HCT116 (cell line): ENCODE measurements at regions not wholly inside any gene's neighbourhood (a gene's known extent, or its start where the extent isn't known, plus 50 kb on each side); places are given as distances from the start of the nearest gene placed in this dataset.

Source experiments
- ATAC-seq: fragments of 200-7000 bp; cut with Tn5 transposase; 2 replicates; pipeline ENCODE4 v1.9.1; 2020; ENCODE audit warnings: mild to moderate bottlenecking, moderate library complexity
- BruUV-seq: library from RNA; stranded (reverse); fragments of 400-500 nt; replicated peaks from 2 replicates; lab custom pipeline; 2021; lab: Mats Ljungman, UMichigan
- CTCF ChIA-PET: fragments of 300-600 bp; sonication (Branson Sonifier 250); formaldehyde crosslinking; loops from one replicate; lab custom pipeline; 2021; ENCODE audit warnings: antibody characterized with exemption; lab: Charles Lee
- POLR2A ChIA-PET: fragments of 300-600, 350-600 bp; sonication (Branson Sonifier 250); formaldehyde crosslinking; loops from one replicate; lab custom pipeline; 2021; ENCODE audit warnings: antibody characterized with exemption; lab: Charles Lee
- RAD21 ChIA-PET, 2 experiments: fragments of 300-600 bp; sonication (Branson Sonifier 250); formaldehyde crosslinking; loops; one replicate each; lab custom pipeline; 2023; ENCODE audit warnings: low total read pairs in 2 of 2; ENCODE audit not compliant: uncharacterized antibody in 2 of 2, unreplicated experiment in 2 of 2, low non-redundant PET in 1 of 2; lab: Charles Lee
- DNase-seq: peaks from one replicate; pipeline ENCODE4 v3.0.0-alpha.2; 2010; ENCODE audit warnings: low read depth, low spot score
- H2AFZ ChIP-seq: fragments of 200-600 bp; shearing (Covaris generic), sonication (generic); 2 replicates; pipeline ENCODE4 v1.6.1; 2017; ENCODE audit warnings: low read depth, mixed run types, mixed read lengths, antibody characterized with exemption, low read length; ENCODE audit not compliant: poor library complexity, severe bottlenecking
- H3K27ac ChIP-seq: 2 replicates; pipeline ENCODE4 v1.5.1; 2012; ENCODE audit warnings: low read depth, low read length
- H3K27me3 ChIP-seq: fragments of 200-600 bp; sonication (generic); 2 replicates; pipeline ENCODE4 v1.6.1; 2016; ENCODE audit warnings: mixed run types, low read length, mixed read lengths; ENCODE audit not compliant: insufficient read depth
- H3K36me3 ChIP-seq, 2 experiments: fragments of 200-500 bp in 1 of 2; fragments of 200-600 bp in 1 of 2; sonication (Bioruptor generic) in 1 of 2; sonication (generic) in 1 of 2; 2 replicates each; pipeline versions ENCODE4 v1.5.1 to v1.6.1; 2014 to 2016; ENCODE audit warnings: low read length in 2 of 2, inconsistent platforms in 1 of 2, mixed read lengths in 1 of 2, mixed run types in 1 of 2; ENCODE audit not compliant: insufficient read depth in 2 of 2, control insufficient read depth in 1 of 2
- H3K4me1 ChIP-seq, 2 experiments: fragments of 200-600 bp in 1 of 2; sonication (generic) in 1 of 2; 2 replicates each; pipeline versions ENCODE4 v1.5.1 to v1.6.1; 2012 to 2017; ENCODE audit warnings: low read length in 2 of 2, inconsistent platforms in 1 of 2, mild to moderate bottlenecking in 1 of 2, mixed read lengths in 1 of 2, mixed run types in 1 of 2, moderate library complexity in 1 of 2; ENCODE audit not compliant: insufficient read depth in 2 of 2, control insufficient read depth in 1 of 2
- H3K4me2 ChIP-seq: fragments of 200-600 bp; sonication (generic); 2 replicates; pipeline ENCODE4 v1.6.1; 2017; ENCODE audit warnings: mixed run types, low read length, mixed read lengths
- H3K4me3 ChIP-seq, 2 experiments: fragments of 200-600 bp in 1 of 2; sonication (generic) in 1 of 2; replicated peaks in 1 of 2; 2 replicates each; pipeline ENCODE4 v1.5.1; 2011 to 2016; ENCODE audit warnings: low read length in 2 of 2, control low read depth in 1 of 2, low read depth in 1 of 2, mild to moderate bottlenecking in 1 of 2, mixed read lengths in 1 of 2, mixed run types in 1 of 2
- H3K79me2 ChIP-seq: fragments of 200-600 bp; sonication (generic); 2 replicates; pipeline ENCODE4 v1.6.1; 2017; ENCODE audit warnings: mild to moderate bottlenecking, mixed run types, low read length, moderate library complexity, mixed read lengths; ENCODE audit not compliant: insufficient read depth
- H3K9ac ChIP-seq: fragments of 200-600 bp; sonication (generic); 2 replicates; pipeline ENCODE4 v1.6.1; 2016; ENCODE audit warnings: low read length, mixed read lengths
- H3K9me2 ChIP-seq: fragments of 200-600 bp; sonication (generic), shearing (Covaris generic); 2 replicates; pipeline ENCODE4 v1.6.1; 2017; ENCODE audit warnings: mixed run types, mild to moderate bottlenecking, moderate library complexity; ENCODE audit not compliant: insufficient read depth
- H3K9me3 ChIP-seq, 2 experiments: fragments of 200-500 bp in 1 of 2; fragments of 200-600 bp in 1 of 2; sonication (Bioruptor generic) in 1 of 2; sonication (generic) in 1 of 2; 2 replicates each; pipeline ENCODE4 v1.6.1; 2014 to 2017; ENCODE audit warnings: low read length in 2 of 2, mixed read lengths in 2 of 2, inconsistent platforms in 1 of 2, low read depth in 1 of 2, mild to moderate bottlenecking in 1 of 2, mixed run types in 1 of 2, moderate library complexity in 1 of 2; ENCODE audit not compliant: control insufficient read depth in 1 of 2, insufficient read depth in 1 of 2
- H4K20me1 ChIP-seq: fragments of 200-600 bp; sonication (generic), shearing (Covaris generic); 2 replicates; pipeline ENCODE4 v1.6.1; 2017; ENCODE audit warnings: mixed run types, mild to moderate bottlenecking, moderate library complexity; ENCODE audit not compliant: insufficient read depth
- ATF3 ChIP-seq: IDR thresholded peaks from 2 replicates; pipeline ENCODE4 v1.6.1; 2012
- CBX3 ChIP-seq: IDR thresholded peaks from 2 replicates; pipeline ENCODE4 v1.6.1; 2012; ENCODE audit warnings: low read depth
- CEBPB ChIP-seq: IDR thresholded peaks from 2 replicates; pipeline ENCODE4 v1.6.1; 2012; ENCODE audit warnings: low read depth
- CTCF ChIP-seq, 3 experiments: fragments of 200-600 bp in 1 of 3; sonication (generic) in 1 of 3; IDR thresholded peaks in 2 of 3; conservative IDR thresholded peaks in 1 of 3; 2 replicates each; pipeline ENCODE4 v1.5.1; 2012 to 2017; ENCODE audit warnings: low read depth in 2 of 3, low read length in 2 of 3, antibody characterized with exemption in 1 of 3, borderline replicate concordance in 1 of 3, control low read depth in 1 of 3, mild to moderate bottlenecking in 1 of 3, mixed read lengths in 1 of 3, mixed run types in 1 of 3, moderate library complexity in 1 of 3; ENCODE audit not compliant: insufficient read depth in 1 of 3
- EGR1 ChIP-seq: IDR thresholded peaks from 2 replicates; pipeline ENCODE4 v1.6.1; 2012; ENCODE audit warnings: low read depth
- EZH2 ChIP-seq: fragments of 200-600 bp; sonication (generic); IDR thresholded peaks from 2 replicates; pipeline ENCODE4 v1.6.1; 2017; ENCODE audit warnings: antibody characterized with exemption, mixed run types
- EZH2phosphoT487 ChIP-seq: fragments of 200-600 bp; IDR thresholded peaks from 2 replicates; pipeline ENCODE4 v1.6.1; 2018; ENCODE audit warnings: antibody characterized with exemption, borderline replicate concordance
- FOSL1 ChIP-seq: IDR thresholded peaks from 2 replicates; pipeline ENCODE4 v1.6.1; 2012; ENCODE audit warnings: low read depth
- JUND ChIP-seq: IDR thresholded peaks from 2 replicates; pipeline ENCODE4 v1.6.1; 2012
- MAX ChIP-seq: IDR thresholded peaks from 2 replicates; pipeline ENCODE4 v1.6.1; 2012
- POLR2A ChIP-seq: IDR thresholded peaks from 2 replicates; pipeline ENCODE4 v1.7.0; 2011; ENCODE audit warnings: borderline replicate concordance; ENCODE audit not compliant: insufficient read depth, insufficient read length; ENCODE audit errors: extremely low read depth
- RAD21 ChIP-seq: IDR thresholded peaks from 2 replicates; pipeline ENCODE4 v1.6.1; 2012; ENCODE audit warnings: low read depth, mild to moderate bottlenecking
- SIN3A ChIP-seq: IDR thresholded peaks from 2 replicates; pipeline ENCODE4 v1.6.1; 2012; ENCODE audit warnings: low read depth
- SP1 ChIP-seq: IDR thresholded peaks from 2 replicates; pipeline ENCODE4 v1.6.1; 2012; ENCODE audit warnings: low read depth
- SRF ChIP-seq: IDR thresholded peaks from 2 replicates; pipeline ENCODE4 v1.6.1; 2012; ENCODE audit warnings: low read depth
- TCF7L2 ChIP-seq: IDR thresholded peaks from 2 replicates; pipeline ENCODE4 v1.7.0; 2011; ENCODE audit warnings: borderline replicate concordance, inconsistent platforms; ENCODE audit not compliant: insufficient read depth, insufficient read length; ENCODE audit errors: extremely low read depth
- YY1 ChIP-seq: IDR thresholded peaks from 2 replicates; pipeline ENCODE4 v1.6.1; 2011; ENCODE audit warnings: low read length, low read depth, moderate library complexity, mild to moderate bottlenecking; ENCODE audit not compliant: insufficient replicate concordance; ENCODE audit errors: extremely low read depth
- ZFX ChIP-seq: fragments of 450-650 bp; IDR thresholded peaks from 2 replicates; pipeline ENCODE4 v1.6.1; 2017
- ZNF274 ChIP-seq: fragments of 200-500 bp; sonication (Bioruptor generic); IDR thresholded peaks from 2 replicates; pipeline ENCODE4 v1.6.1; 2014; ENCODE audit warnings: mild to moderate bottlenecking, low read depth, low read length, inconsistent platforms
- intact Hi-C: fragments of 100-400 bp; cut with micrococcal nuclease; formaldehyde crosslinking; loops from 2 replicates; pipeline ENCODE4 v1.10.0; 2022

GRCh38 chr12:90510948-90511347 lies 444.0 kb downstream of the CCER1 start:
- Histone ChIP-seq H3K36me3 (no peaks in the 10 kb centered on the region), H3K9ac (no peak overlapping the region), H4K20me1 (no peaks in the 10 kb centered on the region), H3K27me3 (no peaks in the 10 kb centered on the region), H3K9me3 (no peaks in the 10 kb centered on the region), H2AFZ (no peak overlapping the region), H3K4me3 (no peak overlapping the region), H3K27ac (no peak overlapping the region), H3K4me2 (no peak overlapping the region), H3K9me2 (0 out of 2 replicates have a peak, but pooled peaks cover 4% of the 10 kb centered on the region), H3K79me2 (no peaks in the 10 kb centered on the region), H3K4me1 (no peaks in the 10 kb centered on the region)
- no TSS peak for BruUV-seq
- intact Hi-C loops, result no loop called here
- no peak for TF ChIP-seq CBX3
- TF ChIP-seq ZFX, result no peak
- TF ChIP-seq YY1, result no peak
- TF ChIP-seq EZH2phosphoT487, result no peak
- TF ChIP-seq EZH2, result no peak
- TF ChIP-seq CEBPB, result no peak
- TF ChIP-seq SP1, result no peak
- TF ChIP-seq RAD21, result no peak
- no peak for TF ChIP-seq ATF3
- TF ChIP-seq TCF7L2, result no peak
- TF ChIP-seq MAX, result no peak
- TF ChIP-seq ZNF274, result no peak
- TF ChIP-seq POLR2A, result no peak
- TF ChIP-seq CTCF (IDR thresholded peaks at IDR 0.05 in 2 of 3, conservative IDR thresholded peaks at IDR 0.05 in 1 of 3; ENCODE audit: borderline replicate concordance in 1 of 3, insufficient read depth in 1 of 3, low read depth in 2 of 3, low read length in 2 of 3), result no peak
- no peak for TF ChIP-seq SRF
- TF ChIP-seq JUND, result no peak
- TF ChIP-seq EGR1, result no peak
- no peak for TF ChIP-seq SIN3A
- no peak for TF ChIP-seq FOSL1
- CTCF ChIA-PET, result no interaction called here
- RAD21 ChIA-PET, result no interaction called here
- POLR2A ChIA-PET, result no interaction called here
- ATAC-seq (no peak), DNase-seq (no peak)
